Breast epithelium (tissue), 4 donors: ENCODE measurements at regions not wholly inside any gene's neighbourhood (a gene's known extent, or its start where the extent isn't known, plus 50 kb on each side); places are given as distances from the start of the nearest gene placed in this dataset.

Experiments
- DNase-seq, 2 donors: peaks; one replicate each; pipeline ENCODE4 v3.0.0-alpha.2; 2019; ENCODE audit warnings: low spot score in 2 of 2
- H3K27ac ChIP-seq, 2 donors: fragments of 200-600 bp; sonication (generic) in 1 of 2; one replicate each; pipeline ENCODE4 v1.5.1; 2016 to 2019; ENCODE audit warnings: mild to moderate bottlenecking in 1 of 2
- H3K27me3 ChIP-seq, 2 donors: fragments of 200-600 bp; sonication (generic) in 1 of 2; one replicate each; pipeline versions ENCODE4 v1.5.1 to v1.6.0; 2017 to 2019; ENCODE audit warnings: control low read depth in 1 of 2, mild to moderate bottlenecking in 1 of 2
- H3K36me3 ChIP-seq: fragments of 200-600 bp; one replicate; pipeline ENCODE4 v1.5.1; 2019
- H3K4me1 ChIP-seq, 2 donors: fragments of 200-600 bp; sonication (generic); one replicate each; pipeline ENCODE4 v1.5.1; 2016 to 2019; ENCODE audit warnings: control low read depth in 1 of 2
- H3K4me3 ChIP-seq, 3 donors: fragments of 200-600 bp; sonication (generic); 1 replicate in 2 of 3; 2 replicates in 1 of 3; pipeline ENCODE4 v1.5.1; 2016 to 2019; ENCODE audit warnings: mild to moderate bottlenecking in 3 of 3, moderate library complexity in 2 of 3
- H3K9me3 ChIP-seq, 2 donors: fragments of 200-600 bp; sonication (generic) in 1 of 2; one replicate each; pipeline ENCODE4 v1.5.1; 2016 to 2019; ENCODE audit warnings: control low read depth in 1 of 2
- CTCF ChIP-seq, 3 donors: fragments of 450-650 bp; IDR thresholded peaks; one replicate each; pipeline ENCODE4 v1.5.1; 2016 to 2017; ENCODE audit warnings: antibody characterized with exemption in 3 of 3, mild to moderate bottlenecking in 3 of 3, moderate library complexity in 3 of 3
- POLR2A ChIP-seq: fragments of 450-650 bp; IDR thresholded peaks from one replicate; pipeline ENCODE4 v1.6.1; 2016; ENCODE audit warnings: antibody characterized with exemption, mild to moderate bottlenecking, moderate library complexity
- POLR2AphosphoS5 ChIP-seq, 3 donors: sonication (generic); formaldehyde crosslinking; IDR thresholded peaks; one replicate each; pipeline ENCODE4 v1.6.1; 2017; ENCODE audit warnings: antibody characterized with exemption in 3 of 3
- intact Hi-C: fragments of 100-400 bp; cut with DNase I; formaldehyde crosslinking; loops from one replicate; pipeline ENCODE4 v1.15.1; 2023; ENCODE audit warnings: low total_unique reads

GRCh38 chr7:84844771-84845170 lies 342.1 kb downstream of the SEMA3D start:
- no peak for DNase-seq
- Histone ChIP-seq H3K4me1 (no peaks in the 10 kb centered on the region), H3K4me3 (no peak overlapping the region), H3K27me3 (no peaks in the 10 kb centered on the region), H3K9me3 (no peaks in the 10 kb centered on the region), H3K36me3 (no peaks in the 10 kb centered on the region), H3K27ac (no peak overlapping the region)
- no peak for TF ChIP-seq POLR2AphosphoS5 (IDR thresholded peaks at IDR 0.05)
- no peak for TF ChIP-seq POLR2A
- no peak for TF ChIP-seq CTCF (IDR thresholded peaks at IDR 0.05)
- intact Hi-C loops, result no loop called here

- Histone ChIP-seq H3K27ac (no peak overlapping the region), H3K36me3 (no peaks in the 10 kb centered on the region), H3K4me1 (no peaks in the 10 kb centered on the region), H3K4me3 (no peak overlapping the region), H3K27me3 (no peaks in the 10 kb centered on the region), H3K9me3 (no peaks in the 10 kb centered on the region)
- TF ChIP-seq POLR2AphosphoS5 (IDR thresholded peaks at IDR 0.05) (no peak), CTCF (IDR thresholded peaks at IDR 0.05) (no peak), POLR2A (no peak)
- DNase-seq, result no peak
- intact Hi-C loops, result no loop called here
Observed at GRCh38 chr7:84841809-84842208, 345.0 kb downstream of the SEMA3D start.

- H3K9me3 ChIP-seq, result no peaks in the 10 kb centered on the region
- intact Hi-C loops, result no loop called here
- TF ChIP-seq CTCF (IDR thresholded peaks at IDR 0.05) (no peak), POLR2AphosphoS5 (IDR thresholded peaks at IDR 0.05) (no peak), POLR2A (no peak)
Observed at GRCh38 chr7:84838857-84839256, 348.0 kb downstream of the SEMA3D start.

GRCh38 chr7:84837405-84837804 lies 349.5 kb downstream of the SEMA3D start:
- Histone ChIP-seq H3K27ac (no peak overlapping the region), H3K27me3 (no peaks in the 10 kb centered on the region), H3K4me1 (no peaks in the 10 kb centered on the region), H3K9me3 (no peaks in the 10 kb centered on the region), H3K4me3 (no peak overlapping the region), H3K36me3 (no peaks in the 10 kb centered on the region)
- TF ChIP-seq POLR2A (no peak), CTCF (IDR thresholded peaks at IDR 0.05) (no peak), POLR2AphosphoS5 (IDR thresholded peaks at IDR 0.05) (no peak)
- no peak for DNase-seq
- intact Hi-C loops, result no loop called here

More at GRCh38 chr7:84838857-84839256, 348.0 kb downstream of the SEMA3D start:
- H3K27ac ChIP-seq, result no peak overlapping the region
- H3K4me3 ChIP-seq, result no peak overlapping the region
- H3K27me3 ChIP-seq, result no peaks in the 10 kb centered on the region
- no peaks in the 10 kb centered on the region for H3K36me3 ChIP-seq
- no peaks in the 10 kb centered on the region for H3K4me1 ChIP-seq
- no peak for DNase-seq

GRCh38 chr7:84829719-84830118 lies 357.1 kb downstream of the SEMA3D start:
- Histone ChIP-seq H3K36me3 (no peaks in the 10 kb centered on the region), H3K4me3 (no peak overlapping the region), H3K27me3 (no peaks in the 10 kb centered on the region), H3K27ac (no peak overlapping the region), H3K9me3 (no peaks in the 10 kb centered on the region), H3K4me1 (no peaks in the 10 kb centered on the region)
- DNase-seq, result no peak
- TF ChIP-seq CTCF (IDR thresholded peaks at IDR 0.05), result no peak
- TF ChIP-seq POLR2AphosphoS5 (IDR thresholded peaks at IDR 0.05), result no peak
- no peak for TF ChIP-seq POLR2A
- intact Hi-C loops, result no loop called here
